ENCODE measurements at regions not wholly inside any gene's neighbourhood (a gene's known extent, or its start where the extent isn't known, plus 50 kb on each side); places are given as distances from the start of the nearest gene placed in this dataset.

DNA sequence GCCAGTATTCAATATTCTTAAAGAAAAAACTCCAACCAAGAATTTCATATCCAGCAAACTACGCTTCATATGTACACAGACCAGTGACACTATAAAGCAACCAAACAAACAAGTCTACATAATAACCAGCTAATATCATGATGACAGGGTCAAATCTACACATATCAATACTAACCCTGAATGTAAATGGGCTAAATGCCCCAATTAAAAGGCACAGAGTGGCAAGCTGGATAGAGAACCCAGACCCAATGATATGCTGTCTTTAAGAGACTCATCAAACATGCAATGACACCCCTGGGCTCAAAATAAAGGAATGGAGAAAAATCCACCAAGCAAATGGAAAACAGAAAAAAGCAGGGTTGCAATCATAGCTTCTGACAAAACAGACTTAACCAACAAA, 218.1 kb upstream of the NFE2L3 start:
- TF ChIP-seq POLR2A (IDR thresholded peaks at IDR 0.05) (no peak), CTCF (IDR thresholded peaks at IDR 0.05) (no peak)
- Histone ChIP-seq H3K36me3 (replicated peaks in 1 of 2) (no peaks in the 10 kb centered on the region), H3K27ac (no peak overlapping the region), H3K4me1 (replicated peaks in 1 of 2) (no peaks in the 10 kb centered on the region), H3K4me3 (no peak overlapping the region), H3K9me3 (replicated peaks in 1 of 3) (peaks cover 0 to 5% (median 0%) of the 10 kb centered on the region in 3 donors), H3K27me3 (no peaks in the 10 kb centered on the region)
- 92 to 100% (median 100%) methylated on average over 1 of the region's 1 CpG for WGBS, 4 donors
- DNase-seq: no peak
- intact Hi-C loops (cut with DNase I): no loop called here

DNA sequence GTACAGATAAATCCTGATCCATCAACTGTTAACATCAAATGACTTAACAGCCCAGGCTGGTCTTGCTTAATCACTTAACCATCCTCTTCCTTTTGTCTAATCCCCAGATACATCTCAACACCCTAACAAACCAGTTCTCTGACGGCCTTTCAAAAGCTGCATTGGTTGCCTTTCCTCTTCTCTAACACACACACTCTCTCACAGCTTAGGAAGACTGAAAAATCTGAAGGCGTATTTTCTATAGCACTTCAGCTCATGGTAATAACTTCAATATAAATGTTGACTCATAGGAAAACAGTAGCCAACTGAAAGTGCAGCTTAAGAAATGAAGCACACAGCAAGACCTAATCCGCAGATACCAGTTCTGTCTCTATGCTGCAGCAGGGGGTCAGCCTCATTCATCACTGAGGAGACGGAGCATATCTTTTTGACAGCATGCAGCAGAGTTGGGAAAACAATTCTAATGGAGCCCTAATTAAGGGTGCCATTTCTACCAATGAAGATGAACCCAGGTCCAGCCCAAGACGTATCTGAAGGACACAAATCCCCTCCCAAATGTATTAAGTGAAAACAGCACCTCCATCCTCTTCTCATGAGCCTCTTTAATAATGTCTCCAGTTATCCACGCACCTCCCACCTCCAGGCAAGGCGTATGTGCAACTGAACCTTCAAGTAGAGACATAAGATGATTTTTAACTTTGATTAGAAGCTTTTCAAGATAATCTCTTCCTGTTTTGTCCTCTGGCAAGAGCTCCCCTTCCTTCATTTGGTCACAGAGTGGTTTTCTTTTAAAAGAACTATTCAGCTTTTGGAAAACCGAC, 211.7 kb upstream of the NFE2L3 start:
- no peaks in the 10 kb centered on the region for H3K9me3 ChIP-seq (replicated peaks in 1 of 3)
- intact Hi-C loops (cut with DNase I): no loop called here
- no peak for DNase-seq
- no peaks in the 10 kb centered on the region for H3K4me1 ChIP-seq (replicated peaks in 1 of 2)
- peak overlapping the region in 1 of 4 donors; percentile 33 for H3K4me3 ChIP-seq
- no peaks in the 10 kb centered on the region for H3K36me3 ChIP-seq (replicated peaks in 1 of 2)
- H3K27me3 ChIP-seq: no peaks in the 10 kb centered on the region
- 45 to 46% (median 46%) methylated on average over 8 of the region's 8 CpGs for WGBS, 4 donors
- peak overlapping the region in 3 of 5 donors; percentile 9 to 28 (median 14) for H3K27ac ChIP-seq
- TF ChIP-seq POLR2A (IDR thresholded peaks at IDR 0.05): no peak
- TF ChIP-seq CTCF (IDR thresholded peaks at IDR 0.05): no peak

DNA sequence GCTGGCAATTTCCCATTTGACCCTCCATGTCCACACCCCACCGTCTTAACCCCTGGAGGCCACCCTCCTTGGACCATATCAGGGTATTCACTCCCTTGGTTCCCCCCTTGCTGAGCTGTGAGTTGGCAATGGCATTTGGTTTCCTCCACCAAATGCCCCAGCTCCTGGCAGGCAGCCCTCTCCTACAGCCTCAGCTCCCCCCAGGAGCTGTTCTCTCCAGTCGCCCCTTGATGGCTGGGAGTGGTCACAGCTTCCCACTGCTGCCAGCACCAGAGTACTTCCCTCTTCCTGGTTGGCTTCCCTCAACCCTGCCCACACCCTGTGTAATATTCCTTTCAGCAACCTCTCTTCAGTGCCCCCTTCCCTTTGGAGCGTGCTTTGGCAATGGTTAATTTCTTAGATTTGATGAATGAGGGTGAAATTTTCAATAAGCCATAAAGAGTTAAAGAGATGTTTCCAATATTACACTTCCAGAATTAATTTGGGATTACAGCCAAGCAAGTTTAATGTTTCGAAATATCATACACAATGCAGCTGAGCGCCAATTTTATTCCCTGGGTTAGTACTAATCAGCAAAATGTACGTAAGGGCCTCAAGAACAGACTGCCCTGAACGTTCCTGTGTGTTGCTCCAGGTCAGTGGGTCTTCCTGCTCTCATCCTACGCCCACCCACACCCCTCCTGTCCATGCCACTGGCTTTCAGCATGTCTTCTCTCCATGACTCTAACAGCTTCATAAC, 207.1 kb upstream of the NFE2L3 start:
- intact Hi-C loops (cut with DNase I): no loop called here
- Histone ChIP-seq H3K4me3 (no peak overlapping the region), H3K4me1 (replicated peaks in 1 of 2) (peaks cover 0 to 7% of the 10 kb centered on the region in 2 donors), H3K27me3 (no peaks in the 10 kb centered on the region), H3K36me3 (replicated peaks in 1 of 2) (no peaks in the 10 kb centered on the region), H3K9me3 (replicated peaks in 1 of 3) (no peaks in the 10 kb centered on the region), H3K27ac (no peak overlapping the region)
- 55 to 66% (median 60%) methylated on average over 8 of the region's 8 CpGs for WGBS, 4 donors
- DNase-seq: no peak
- no peak for TF ChIP-seq CTCF (IDR thresholded peaks at IDR 0.05)
- TF ChIP-seq POLR2A (IDR thresholded peaks at IDR 0.05): no peak

DNA sequence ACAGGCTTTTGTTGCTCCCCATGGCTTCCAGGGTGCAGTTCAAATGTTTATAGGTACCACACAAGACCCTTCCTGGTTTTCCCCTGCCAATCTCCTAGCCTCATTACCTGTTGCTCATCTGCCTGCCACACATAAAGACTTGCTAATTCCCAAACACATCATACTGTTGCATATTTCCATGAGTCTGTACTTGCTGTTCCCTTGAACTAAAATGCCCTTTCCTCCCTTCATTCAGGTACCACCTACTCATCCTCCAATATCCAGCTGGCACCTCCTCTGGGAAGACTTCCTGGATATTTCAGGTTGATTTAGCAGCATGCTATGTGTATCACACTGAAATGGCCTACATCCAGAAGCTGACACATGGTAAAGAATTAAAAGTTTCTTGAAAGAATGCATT, 206.4 kb upstream of the NFE2L3 start:
- H3K4me3 ChIP-seq: no peak overlapping the region
- intact Hi-C loops (cut with DNase I): no loop called here
- H3K27me3 ChIP-seq: no peaks in the 10 kb centered on the region
- TF ChIP-seq POLR2A (IDR thresholded peaks at IDR 0.05): no peak
- no peak overlapping the region for H3K27ac ChIP-seq
- DNase-seq: no peak
- no peaks in the 10 kb centered on the region for H3K36me3 ChIP-seq (replicated peaks in 1 of 2)
- H3K4me1 ChIP-seq (replicated peaks in 1 of 2): peaks cover 0 to 11% of the 10 kb centered on the region in 2 donors
- no peaks in the 10 kb centered on the region for H3K9me3 ChIP-seq (replicated peaks in 1 of 3)

Measured in adrenal gland (tissue), 9 donors.